C4-2B (cell line): ENCODE measurements at regions not wholly inside any gene's neighbourhood (a gene's known extent, or its start where the extent isn't known, plus 50 kb on each side); places are given as distances from the start of the nearest gene placed in this dataset.

ENCODE experiments used
- CTCF ChIP-seq: fragments of 450-650 bp; conservative IDR thresholded peaks from 2 replicates; pipeline ENCODE4 v1.5.1; 2017; ENCODE audit warnings: mild to moderate bottlenecking
- ZFX ChIP-seq: fragments of 450-650 bp; IDR thresholded peaks from 2 replicates; pipeline ENCODE4 v1.6.1; 2017

GRCh38 chr11:8332196-8332595, 68.5 kb upstream of the LMO1 start:
- TF ChIP-seq CTCF = no peak
- no peak for TF ChIP-seq ZFX
